ENCODE measurements at regions not wholly inside any gene's neighbourhood (a gene's known extent, or its start where the extent isn't known, plus 50 kb on each side); places are given as distances from the start of the nearest gene placed in this dataset.
"Not testable (repeated sequence)": the region's sequence is repeated elsewhere in the genome, so short reads cannot be mapped to it uniquely, and the experiment has no call there.

DNA sequence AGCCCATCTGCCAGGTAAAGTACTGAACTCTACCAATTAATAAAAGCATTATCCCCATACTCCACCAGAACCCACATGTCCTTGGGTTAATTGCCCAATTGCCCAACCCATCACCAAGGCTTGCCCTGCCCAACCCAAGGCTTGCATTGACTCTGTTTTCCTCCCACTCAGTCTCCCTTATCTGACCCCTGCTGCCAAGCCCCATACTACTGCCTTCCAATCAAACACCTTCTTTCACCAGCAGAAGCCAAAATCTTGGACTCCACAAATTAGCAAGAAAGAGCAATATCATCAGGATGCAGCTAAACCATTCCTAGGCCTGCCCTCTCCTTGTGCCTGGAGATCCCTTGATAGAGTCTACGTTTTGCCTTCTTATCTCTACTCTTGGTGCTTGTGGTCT, 602.9 kb downstream of the NTRK3 start:
- H3K4me1 ChIP-seq, result no peaks in the 10 kb centered on the region
- H3K27me3 ChIP-seq, result no peaks in the 10 kb centered on the region
- TF ChIP-seq POLR2A (IDR thresholded peaks at IDR 0.05), result no peak
- TF ChIP-seq POLR2AphosphoS5 (IDR thresholded peaks at IDR 0.05), result no peak
- no peak for TF ChIP-seq CTCF (IDR thresholded peaks at IDR 0.05)
- H3K4me3 ChIP-seq, result no peak overlapping the region
- H3K27ac ChIP-seq, result no peak overlapping the region
- H3K9me3 ChIP-seq, result no peaks in the 10 kb centered on the region
- no peaks in the 10 kb centered on the region for H3K36me3 ChIP-seq
- intact Hi-C loops (cut with DNase I; ENCODE audit: low total_unique reads), result no loop called here
- DNase-seq (ENCODE audit: low spot score in 2 of 2), result no peak

DNA sequence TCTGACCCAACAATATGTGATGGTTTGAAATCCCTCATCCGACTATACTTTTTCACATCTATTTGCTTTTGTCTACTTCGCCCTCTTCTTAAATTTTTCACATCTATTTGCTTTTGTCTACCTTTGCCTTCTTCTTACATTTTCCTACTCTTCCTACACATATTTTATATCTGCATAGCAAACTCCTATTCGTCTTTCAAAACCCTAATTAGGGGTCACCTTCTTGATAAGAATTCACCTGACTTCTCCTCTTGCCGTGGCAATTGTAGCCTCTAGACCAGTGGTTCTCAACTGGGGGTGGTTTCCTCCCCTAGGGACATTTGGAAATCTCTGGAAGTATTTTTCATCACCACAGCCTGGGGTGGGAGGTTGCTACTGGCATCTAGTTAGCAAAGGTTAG, 607.4 kb downstream of the NTRK3 start:
- TF ChIP-seq POLR2AphosphoS5 (IDR thresholded peaks at IDR 0.05), result no peak
- no peaks in the 10 kb centered on the region for H3K9me3 ChIP-seq
- H3K36me3 ChIP-seq, result no peaks in the 10 kb centered on the region
- intact Hi-C loops (cut with DNase I; ENCODE audit: low total_unique reads), result no loop called here
- no peak overlapping the region for H3K4me3 ChIP-seq
- H3K4me1 ChIP-seq, result no peaks in the 10 kb centered on the region
- H3K27me3 ChIP-seq, result no peaks in the 10 kb centered on the region
- no peak for DNase-seq (ENCODE audit: low spot score in 2 of 2)
- H3K27ac ChIP-seq, result no peak overlapping the region

- no peak overlapping the region for H3K27ac ChIP-seq
- intact Hi-C loops (cut with DNase I; ENCODE audit: low total_unique reads), result no loop called here
- DNase-seq (ENCODE audit: low spot score in 2 of 2), result no peak
- no peak for TF ChIP-seq POLR2A (IDR thresholded peaks at IDR 0.05)
- TF ChIP-seq POLR2AphosphoS5 (IDR thresholded peaks at IDR 0.05), result no peak
- no peak for TF ChIP-seq CTCF (IDR thresholded peaks at IDR 0.05)
- no peaks in the 10 kb centered on the region for H3K36me3 ChIP-seq
- H3K4me1 ChIP-seq, result no peaks in the 10 kb centered on the region
- no peak overlapping the region for H3K4me3 ChIP-seq
- H3K9me3 ChIP-seq, result no peaks in the 10 kb centered on the region
- H3K27me3 ChIP-seq, result no peaks in the 10 kb centered on the region
These were observed 608.3 kb downstream of the NTRK3 start for GRCh38 chr15:87648278-87648677.

- TF ChIP-seq CTCF (IDR thresholded peaks at IDR 0.05), result no peak
- no peak for TF ChIP-seq POLR2A (IDR thresholded peaks at IDR 0.05)
- no peak for TF ChIP-seq POLR2AphosphoS5 (IDR thresholded peaks at IDR 0.05)
- H3K27me3 ChIP-seq, result no peaks in the 10 kb centered on the region
- DNase-seq (ENCODE audit: low spot score in 2 of 2), result no peak
- no peak overlapping the region for H3K27ac ChIP-seq
- intact Hi-C loops (cut with DNase I; ENCODE audit: low total_unique reads), result no loop called here
- H3K4me3 ChIP-seq, result no peak overlapping the region
- H3K36me3 ChIP-seq, result no peaks in the 10 kb centered on the region
- no peaks in the 10 kb centered on the region for H3K4me1 ChIP-seq
- H3K9me3 ChIP-seq, result no peaks in the 10 kb centered on the region
These were observed 610.8 kb downstream of the NTRK3 start for GRCh38 chr15:87645723-87646122.

- DNase-seq (ENCODE audit: low spot score in 2 of 2); H3K27me3 ChIP-seq; H3K4me3 ChIP-seq; intact Hi-C loops (cut with DNase I; ENCODE audit: low total_unique reads); H3K9me3 ChIP-seq; H3K27ac ChIP-seq; H3K4me1 ChIP-seq; H3K36me3 ChIP-seq: not testable (repeated sequence)
These were observed 613.5 kb downstream of the NTRK3 start for GRCh38 chr15:87642997-87643396.

- DNase-seq (ENCODE audit: low spot score in 2 of 2), result no peak
- Histone ChIP-seq H3K9me3 (no peaks in the 10 kb centered on the region), H3K36me3 (no peaks in the 10 kb centered on the region), H3K4me3 (no peak overlapping the region), H3K27me3 (no peaks in the 10 kb centered on the region), H3K27ac (no peak overlapping the region), H3K4me1 (no peaks in the 10 kb centered on the region)
- intact Hi-C loops (cut with DNase I; ENCODE audit: low total_unique reads), result no loop called here
- TF ChIP-seq POLR2AphosphoS5 (IDR thresholded peaks at IDR 0.05), result no peak
- TF ChIP-seq POLR2A (IDR thresholded peaks at IDR 0.05), result no peak
- no peak for TF ChIP-seq CTCF (IDR thresholded peaks at IDR 0.05)
These were observed 617.1 kb downstream of the NTRK3 start for GRCh38 chr15:87639305-87640011.

All from breast epithelium (tissue), 4 donors.